ENCODE measurements at regions not wholly inside any gene's neighbourhood (a gene's known extent, or its start where the extent isn't known, plus 50 kb on each side); places are given as distances from the start of the nearest gene placed in this dataset.
A peak's percentile ranks its signal among the peaks of the same experiment; 100 is the strongest.

- TF ChIP-seq ZNF878 (CRISPR knock-in tag; IDR thresholded peaks at IDR 0.05) (peak; percentile 72; the same call in 1 of the 2 replicates), NCOA2 (CRISPR knock-in tag; IDR thresholded peaks at IDR 0.05) (peak; percentile 99), JDP2 (CRISPR knock-in tag; IDR thresholded peaks at IDR 0.05; ENCODE audit: borderline replicate concordance) (no peak), HMGXB3 (CRISPR knock-in tag; IDR thresholded peaks at IDR 0.05; ENCODE audit: borderline replicate concordance) (peak; percentile 61; the same call in 1 of the 2 replicates), NCOA5 (CRISPR knock-in tag; IDR thresholded peaks at IDR 0.05) (no peak), PAXIP1 (CRISPR knock-in tag; conservative IDR thresholded peaks at IDR 0.05) (peak; percentile 99), ATF7-NPFF (CRISPR knock-in tag; IDR thresholded peaks at IDR 0.05; ENCODE audit: low read depth) (no peak; the same call in 1 of the 2 replicates), ZNF543 (CRISPR knock-in tag; IDR thresholded peaks at IDR 0.05) (0 out of 2 replicates have a peak, but pooled peaks have one; percentile 35), ZNF251 (CRISPR knock-in tag; IDR thresholded peaks at IDR 0.05) (no peak), RERE (CRISPR knock-in tag; IDR thresholded peaks at IDR 0.05; ENCODE audit: low read depth) (peak; percentile 86; the same call in 1 of the 2 replicates), HNRNPL (IDR thresholded peaks at IDR 0.05; ENCODE audit: low read depth, low read length) (no peak), TOE1 (CRISPR knock-in tag; IDR thresholded peaks at IDR 0.05) (0 out of 2 replicates have a peak, but pooled peaks have one; percentile 55), ZNF496 (CRISPR knock-in tag; IDR thresholded peaks at IDR 0.05; ENCODE audit: insufficient replicate concordance) (no peak), PHF21A (CRISPR knock-in tag; IDR thresholded peaks at IDR 0.05) (peak; percentile 97)
Measured at GRCh38 chr21:15140321-15141019, 75.7 kb upstream of the NRIP1 start (continued).
